Ascending aorta (tissue), 2 donors: ENCODE measurements at regions not wholly inside any gene's neighbourhood (a gene's known extent, or its start where the extent isn't known, plus 50 kb on each side); places are given as distances from the start of the nearest gene placed in this dataset.

Source experiments
- DNase-seq, 2 donors: peaks; one replicate each; pipeline ENCODE4 v3.0.0-alpha.2; 2019; ENCODE audit warnings: low spot score in 2 of 2
- H3K27ac ChIP-seq, 2 donors: fragments of 200-600 bp; sonication (generic); one replicate each; pipeline ENCODE4 v1.5.1; 2016 to 2017; ENCODE audit warnings: mild to moderate bottlenecking in 1 of 2
- H3K27me3 ChIP-seq: fragments of 200-600 bp; sonication (generic); one replicate; pipeline ENCODE4 v1.5.1; 2017
- H3K36me3 ChIP-seq, 2 donors: fragments of 200-600 bp; sonication (generic); one replicate each; pipeline ENCODE4 v1.5.1; 2016
- H3K4me1 ChIP-seq, 2 donors: fragments of 200-600 bp; sonication (generic); one replicate each; pipeline ENCODE4 v1.5.1; 2016 to 2017; ENCODE audit warnings: mild to moderate bottlenecking in 1 of 2
- H3K4me3 ChIP-seq, 2 donors: fragments of 200-600 bp; sonication (generic); one replicate each; pipeline ENCODE4 v1.5.1; 2016 to 2017; ENCODE audit warnings: mild to moderate bottlenecking in 1 of 2
- H3K9me3 ChIP-seq, 2 donors: fragments of 200-600 bp; sonication (generic); one replicate each; pipeline ENCODE4 v1.5.1; 2016
- CTCF ChIP-seq, 3 experiments: fragments of 200-600 bp in 2 of 3; fragments of 450-650 bp in 1 of 3; sonication (generic) in 2 of 3; IDR thresholded peaks; one replicate each; pipeline ENCODE4 v1.5.1; 2016 to 2019; ENCODE audit warnings: antibody characterized with exemption in 3 of 3, mild to moderate bottlenecking in 1 of 3, moderate library complexity in 1 of 3
- intact Hi-C: fragments of 100-400 bp; cut with DNase I; formaldehyde crosslinking; loops from one replicate; pipeline ENCODE4 v1.15.1; 2023

DNA sequence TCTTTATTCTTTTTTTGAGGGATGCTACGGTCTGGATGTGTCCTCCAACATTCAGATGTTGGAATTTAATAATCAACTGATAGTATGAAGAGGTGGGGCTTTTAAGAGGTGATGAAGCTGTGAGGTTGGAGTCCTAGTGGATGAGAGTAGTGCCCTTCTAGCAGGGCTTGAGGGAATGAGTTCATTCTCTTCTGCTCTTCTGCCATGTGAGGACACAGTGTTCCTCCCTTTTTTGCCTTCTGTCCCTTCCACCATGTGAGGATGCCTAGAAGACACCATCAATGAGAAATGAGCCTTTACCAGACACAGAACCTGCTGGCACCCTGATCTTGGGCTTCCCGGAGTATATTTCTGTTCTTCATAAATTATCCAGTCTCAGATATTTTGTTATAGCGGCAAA lies 82.1 kb upstream of the MLIP start:
- Histone ChIP-seq H3K9me3 (no peaks in the 10 kb centered on the region), H3K4me1 (no peaks in the 10 kb centered on the region), H3K27ac (no peak overlapping the region), H3K4me3 (no peak overlapping the region), H3K27me3 (no peaks in the 10 kb centered on the region), H3K36me3 (no peaks in the 10 kb centered on the region)
- intact Hi-C loops, result no loop called here
- DNase-seq, result no peak
- no peak for TF ChIP-seq CTCF (IDR thresholded peaks at IDR 0.05)

DNA sequence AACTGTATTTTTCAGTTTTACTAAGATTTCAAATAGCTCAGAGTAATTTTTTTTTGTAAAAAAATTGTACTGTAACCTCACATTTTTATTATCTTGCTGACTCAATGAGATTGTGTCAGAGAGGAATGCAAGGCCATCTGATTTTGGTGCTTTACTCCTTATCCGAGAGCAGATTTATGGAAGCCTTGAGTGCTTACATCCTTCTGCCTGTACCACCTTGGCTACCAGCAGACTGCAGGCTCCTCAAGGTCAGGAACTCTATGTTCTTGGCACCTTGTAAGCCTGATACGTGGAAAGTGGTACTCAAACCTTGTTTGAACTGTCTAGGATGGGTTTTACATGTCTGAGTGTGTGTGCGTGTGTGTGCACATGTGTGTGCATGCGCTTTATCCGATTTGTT lies 80.1 kb upstream of the MLIP start:
- intact Hi-C loops, result no loop called here
- Histone ChIP-seq H3K27ac (no peak overlapping the region), H3K4me1 (no peaks in the 10 kb centered on the region), H3K36me3 (no peaks in the 10 kb centered on the region), H3K27me3 (no peaks in the 10 kb centered on the region), H3K9me3 (no peaks in the 10 kb centered on the region), H3K4me3 (no peak overlapping the region)
- DNase-seq, result no peak
- TF ChIP-seq CTCF (IDR thresholded peaks at IDR 0.05), result no peak

- no peak for DNase-seq
- H3K27me3 ChIP-seq, result no peaks in the 10 kb centered on the region
- no peaks in the 10 kb centered on the region for H3K36me3 ChIP-seq
- H3K27ac ChIP-seq, result no peak overlapping the region
- intact Hi-C loops, result no loop called here
- H3K4me1 ChIP-seq, result no peaks in the 10 kb centered on the region
- no peak for TF ChIP-seq CTCF (IDR thresholded peaks at IDR 0.05)
- H3K4me3 ChIP-seq, result no peak overlapping the region
- H3K9me3 ChIP-seq, result no peaks in the 10 kb centered on the region
Observed at GRCh38 chr6:54037277-54037779, 73.9 kb upstream of the MLIP start.

GRCh38 chr6:54040545-54040944 lies 70.7 kb upstream of the MLIP start:
- TF ChIP-seq CTCF (IDR thresholded peaks at IDR 0.05), result no peak
- Histone ChIP-seq H3K9me3 (no peaks in the 10 kb centered on the region), H3K4me1 (no peaks in the 10 kb centered on the region), H3K27ac (no peak overlapping the region), H3K27me3 (no peaks in the 10 kb centered on the region), H3K36me3 (no peaks in the 10 kb centered on the region), H3K4me3 (no peak overlapping the region)
- DNase-seq, result no peak
- intact Hi-C loops, result no loop called here

DNA sequence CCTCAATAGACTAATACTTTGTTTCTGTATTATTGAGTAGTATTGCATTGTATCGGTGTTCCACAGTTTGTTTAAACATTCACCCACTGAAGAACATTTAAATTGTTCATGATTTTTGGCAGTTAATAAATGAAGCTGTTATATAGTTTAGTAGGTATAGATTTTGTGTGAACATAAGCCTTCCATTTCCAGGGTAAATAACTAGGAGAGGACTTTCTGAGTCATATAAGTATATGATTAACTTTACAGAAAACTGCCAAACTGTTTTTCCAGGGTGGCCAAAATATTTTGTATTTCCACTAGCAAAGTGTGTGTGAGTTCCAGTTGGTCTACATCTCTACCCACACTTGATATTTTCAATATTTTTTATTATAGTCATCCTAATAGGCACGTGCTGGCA lies 70.0 kb upstream of the MLIP start:
- intact Hi-C loops, result no loop called here
- H3K36me3 ChIP-seq, result no peaks in the 10 kb centered on the region

More for the DNA sequence above, 70.0 kb upstream of the MLIP start:
- H3K9me3 ChIP-seq, result no peaks in the 10 kb centered on the region
- TF ChIP-seq CTCF (IDR thresholded peaks at IDR 0.05), result no peak
- no peak overlapping the region for H3K4me3 ChIP-seq
- no peaks in the 10 kb centered on the region for H3K4me1 ChIP-seq
- no peaks in the 10 kb centered on the region for H3K27me3 ChIP-seq
- no peak for DNase-seq
- no peak overlapping the region for H3K27ac ChIP-seq
